ENCODE measurements at regions not wholly inside any gene's neighbourhood (a gene's known extent, or its start where the extent isn't known, plus 50 kb on each side); places are given as distances from the start of the nearest gene placed in this dataset.

GRCh38 chr5:142493875-142494518 lies 169.2 kb upstream of the SPRY4 start:
- ChIA-PET CTCF (no interaction called here), POLR2A (ENCODE audit: unreplicated experiment) (no interaction called here)
- Histone ChIP-seq H3K27me3 (ENCODE audit: low read length) (no peaks in the 10 kb centered on the region), H3K9me3 (ENCODE audit: low read length) (no peaks in the 10 kb centered on the region), H3K36me3 (ENCODE audit: low read depth, low read length) (no peaks in the 10 kb centered on the region), H3K4me1 (ENCODE audit: insufficient read depth, low read length) (no peaks in the 10 kb centered on the region), H3K9me2 (replicated peaks; ENCODE audit: low read length) (no peaks in the 10 kb centered on the region), H3K9ac (ENCODE audit: low read length) (no peak overlapping the region), H4K20me1 (ENCODE audit: low read length) (no peaks in the 10 kb centered on the region), H3F3A (ENCODE audit: low read length, unreplicated experiment) (no peaks in the 10 kb centered on the region), H3K4me3 (ENCODE audit: low read length) (no peak overlapping the region), H3K27ac (ENCODE audit: low read length) (no peak overlapping the region), H2AFZ (ENCODE audit: low read length) (no peak overlapping the region), H3K79me2 (ENCODE audit: low read length) (no peaks in the 10 kb centered on the region), H3K4me2 (ENCODE audit: low read length) (no peak overlapping the region)
- TF ChIP-seq EZH2 (IDR thresholded peaks at IDR 0.05; ENCODE audit: low read length, unreplicated experiment) = no peak
- TF ChIP-seq EZH2phosphoT487 (IDR thresholded peaks at IDR 0.05; ENCODE audit: borderline replicate concordance, low read length) = no peak
- no peak for TF ChIP-seq CTCF (conservative IDR thresholded peaks at IDR 0.05; ENCODE audit: low read depth, low read length)
- ATAC-seq (no peak), DNase-seq (no peak)
- intact Hi-C loops (cut with micrococcal nuclease) = no loop called here
- no TSS peak for BruUV-seq (replicated peaks)

GRCh38 chr5:142492781-142493281 lies 168.0 kb upstream of the SPRY4 start:
- BruUV-seq (replicated peaks) = no TSS peak
- Histone ChIP-seq H3F3A (ENCODE audit: low read length, unreplicated experiment) (no peaks in the 10 kb centered on the region), H2AFZ (ENCODE audit: low read length) (no peak overlapping the region), H3K4me3 (ENCODE audit: low read length) (no peak overlapping the region), H3K36me3 (ENCODE audit: low read depth, low read length) (no peaks in the 10 kb centered on the region), H3K9me2 (replicated peaks; ENCODE audit: low read length) (no peaks in the 10 kb centered on the region), H3K4me2 (ENCODE audit: low read length) (no peak overlapping the region), H3K9me3 (ENCODE audit: low read length) (no peaks in the 10 kb centered on the region), H3K4me1 (ENCODE audit: insufficient read depth, low read length) (no peaks in the 10 kb centered on the region), H3K27me3 (ENCODE audit: low read length) (no peaks in the 10 kb centered on the region), H4K20me1 (ENCODE audit: low read length) (no peaks in the 10 kb centered on the region), H3K79me2 (ENCODE audit: low read length) (no peaks in the 10 kb centered on the region), H3K9ac (ENCODE audit: low read length) (no peak overlapping the region), H3K27ac (ENCODE audit: low read length) (no peak overlapping the region)
- ATAC-seq (no peak), DNase-seq (no peak)
- intact Hi-C loops (cut with micrococcal nuclease) = no loop called here
- TF ChIP-seq CTCF (conservative IDR thresholded peaks at IDR 0.05; ENCODE audit: low read depth, low read length) = no peak
- ChIA-PET CTCF (no interaction called here), POLR2A (ENCODE audit: unreplicated experiment) (no interaction called here)

- DNase-seq (no peak), ATAC-seq (no peak)
- H2AFZ ChIP-seq (ENCODE audit: low read length) = no peak overlapping the region
- no peaks in the 10 kb centered on the region for H3F3A ChIP-seq (ENCODE audit: low read length, unreplicated experiment)
- CTCF ChIA-PET = no interaction called here
- no peaks in the 10 kb centered on the region for H3K9me2 ChIP-seq (replicated peaks; ENCODE audit: low read length)
- POLR2A ChIA-PET (ENCODE audit: unreplicated experiment) = no interaction called here
- H3K4me2 ChIP-seq (ENCODE audit: low read length) = no peak overlapping the region
- no peaks in the 10 kb centered on the region for H3K27me3 ChIP-seq (ENCODE audit: low read length)
- H3K4me1 ChIP-seq (ENCODE audit: insufficient read depth, low read length) = no peaks in the 10 kb centered on the region
- no peak overlapping the region for H3K27ac ChIP-seq (ENCODE audit: low read length)
- H3K4me3 ChIP-seq (ENCODE audit: low read length) = no peak overlapping the region
- BruUV-seq (replicated peaks) = no TSS peak
- H3K79me2 ChIP-seq (ENCODE audit: low read length) = no peaks in the 10 kb centered on the region
- TF ChIP-seq EZH2 (IDR thresholded peaks at IDR 0.05; ENCODE audit: low read length, unreplicated experiment) (no peak), CTCF (conservative IDR thresholded peaks at IDR 0.05; ENCODE audit: low read depth, low read length) (no peak), EZH2phosphoT487 (IDR thresholded peaks at IDR 0.05; ENCODE audit: borderline replicate concordance, low read length) (no peak)
- no peak overlapping the region for H3K9ac ChIP-seq (ENCODE audit: low read length)
- H3K36me3 ChIP-seq (ENCODE audit: low read depth, low read length) = no peaks in the 10 kb centered on the region
- H4K20me1 ChIP-seq (ENCODE audit: low read length) = no peaks in the 10 kb centered on the region
- intact Hi-C loops (cut with micrococcal nuclease) = no loop called here
- no peaks in the 10 kb centered on the region for H3K9me3 ChIP-seq (ENCODE audit: low read length)
These were observed 166.9 kb upstream of the SPRY4 start for GRCh38 chr5:142491679-142492078.

Data from PC-3 (cell line).